Panc1 (cell line): ENCODE measurements at regions not wholly inside any gene's neighbourhood (a gene's known extent, or its start where the extent isn't known, plus 50 kb on each side); places are given as distances from the start of the nearest gene placed in this dataset.

ENCODE experiments used
- POLR2AphosphoS5 ChIP-seq: IDR thresholded peaks from 2 replicates; pipeline ENCODE4 v1.6.1; 2012; ENCODE audit warnings: mild to moderate bottlenecking, low read depth, low read length, moderate library complexity
- SIN3A ChIP-seq: IDR thresholded peaks from 2 replicates; pipeline ENCODE4 v1.6.1; 2012; ENCODE audit warnings: low read depth, mild to moderate bottlenecking, low read length, moderate library complexity, borderline replicate concordance; ENCODE audit not compliant: insufficient read depth
- TF ChIP-seq, protein P1 (sequence below): fragments of 450-650 bp; IDR thresholded peaks from 2 replicates; pipeline ENCODE4 v1.5.1; 2017; ENCODE audit warnings: mild to moderate bottlenecking
- TF ChIP-seq, protein P2 (sequence below), 2 experiments: IDR thresholded peaks; 2 replicates each; pipeline ENCODE4 v1.6.1; 2011 to 2012; ENCODE audit warnings: low read depth in 2 of 2, control low read depth in 1 of 2, low read length in 1 of 2, mild to moderate bottlenecking in 1 of 2, moderate library complexity in 1 of 2; ENCODE audit not compliant: insufficient read depth in 1 of 2

DNA sequence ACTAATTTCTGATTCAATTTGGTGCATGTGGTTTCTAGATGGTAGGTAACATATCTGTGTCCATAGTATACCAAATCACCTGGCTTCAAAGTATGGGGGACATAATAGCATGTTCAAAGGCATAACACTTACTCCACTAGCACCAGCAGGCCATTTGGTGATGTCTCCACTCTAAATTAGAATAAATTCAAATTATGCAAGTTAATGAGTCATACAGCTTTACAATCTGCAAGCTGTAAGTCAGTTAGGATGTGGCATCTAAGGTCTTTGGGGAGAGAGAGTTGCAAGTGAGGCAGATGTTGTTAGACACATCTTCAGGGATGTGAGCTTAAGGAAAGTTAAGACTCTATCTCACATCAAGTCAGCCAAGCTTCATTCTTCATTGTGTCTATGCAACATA, 506.4 kb upstream of the GRM3 start:
- TF ChIP-seq, protein P1, sequence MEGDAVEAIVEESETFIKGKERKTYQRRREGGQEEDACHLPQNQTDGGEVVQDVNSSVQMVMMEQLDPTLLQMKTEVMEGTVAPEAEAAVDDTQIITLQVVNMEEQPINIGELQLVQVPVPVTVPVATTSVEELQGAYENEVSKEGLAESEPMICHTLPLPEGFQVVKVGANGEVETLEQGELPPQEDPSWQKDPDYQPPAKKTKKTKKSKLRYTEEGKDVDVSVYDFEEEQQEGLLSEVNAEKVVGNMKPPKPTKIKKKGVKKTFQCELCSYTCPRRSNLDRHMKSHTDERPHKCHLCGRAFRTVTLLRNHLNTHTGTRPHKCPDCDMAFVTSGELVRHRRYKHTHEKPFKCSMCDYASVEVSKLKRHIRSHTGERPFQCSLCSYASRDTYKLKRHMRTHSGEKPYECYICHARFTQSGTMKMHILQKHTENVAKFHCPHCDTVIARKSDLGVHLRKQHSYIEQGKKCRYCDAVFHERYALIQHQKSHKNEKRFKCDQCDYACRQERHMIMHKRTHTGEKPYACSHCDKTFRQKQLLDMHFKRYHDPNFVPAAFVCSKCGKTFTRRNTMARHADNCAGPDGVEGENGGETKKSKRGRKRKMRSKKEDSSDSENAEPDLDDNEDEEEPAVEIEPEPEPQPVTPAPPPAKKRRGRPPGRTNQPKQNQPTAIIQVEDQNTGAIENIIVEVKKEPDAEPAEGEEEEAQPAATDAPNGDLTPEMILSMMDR = no peak
- TF ChIP-seq POLR2AphosphoS5 = no peak
- TF ChIP-seq, protein P2, sequence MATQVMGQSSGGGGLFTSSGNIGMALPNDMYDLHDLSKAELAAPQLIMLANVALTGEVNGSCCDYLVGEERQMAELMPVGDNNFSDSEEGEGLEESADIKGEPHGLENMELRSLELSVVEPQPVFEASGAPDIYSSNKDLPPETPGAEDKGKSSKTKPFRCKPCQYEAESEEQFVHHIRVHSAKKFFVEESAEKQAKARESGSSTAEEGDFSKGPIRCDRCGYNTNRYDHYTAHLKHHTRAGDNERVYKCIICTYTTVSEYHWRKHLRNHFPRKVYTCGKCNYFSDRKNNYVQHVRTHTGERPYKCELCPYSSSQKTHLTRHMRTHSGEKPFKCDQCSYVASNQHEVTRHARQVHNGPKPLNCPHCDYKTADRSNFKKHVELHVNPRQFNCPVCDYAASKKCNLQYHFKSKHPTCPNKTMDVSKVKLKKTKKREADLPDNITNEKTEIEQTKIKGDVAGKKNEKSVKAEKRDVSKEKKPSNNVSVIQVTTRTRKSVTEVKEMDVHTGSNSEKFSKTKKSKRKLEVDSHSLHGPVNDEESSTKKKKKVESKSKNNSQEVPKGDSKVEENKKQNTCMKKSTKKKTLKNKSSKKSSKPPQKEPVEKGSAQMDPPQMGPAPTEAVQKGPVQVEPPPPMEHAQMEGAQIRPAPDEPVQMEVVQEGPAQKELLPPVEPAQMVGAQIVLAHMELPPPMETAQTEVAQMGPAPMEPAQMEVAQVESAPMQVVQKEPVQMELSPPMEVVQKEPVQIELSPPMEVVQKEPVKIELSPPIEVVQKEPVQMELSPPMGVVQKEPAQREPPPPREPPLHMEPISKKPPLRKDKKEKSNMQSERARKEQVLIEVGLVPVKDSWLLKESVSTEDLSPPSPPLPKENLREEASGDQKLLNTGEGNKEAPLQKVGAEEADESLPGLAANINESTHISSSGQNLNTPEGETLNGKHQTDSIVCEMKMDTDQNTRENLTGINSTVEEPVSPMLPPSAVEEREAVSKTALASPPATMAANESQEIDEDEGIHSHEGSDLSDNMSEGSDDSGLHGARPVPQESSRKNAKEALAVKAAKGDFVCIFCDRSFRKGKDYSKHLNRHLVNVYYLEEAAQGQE (IDR thresholded peaks at IDR 0.05; ENCODE audit: insufficient read depth in 1 of 2, low read depth in 2 of 2, low read length in 1 of 2) = no peak
- no peak for TF ChIP-seq SIN3A
